Vagina (tissue), 2 donors: ENCODE measurements at regions not wholly inside any gene's neighbourhood (a gene's known extent, or its start where the extent isn't known, plus 50 kb on each side); places are given as distances from the start of the nearest gene placed in this dataset.

Experiments used
- POLR2AphosphoS5 ChIP-seq, 2 donors: sonication (generic); formaldehyde crosslinking; IDR thresholded peaks; one replicate each; pipeline ENCODE4 v1.9.0; 2017; ENCODE audit warnings: antibody characterized with exemption in 2 of 2, mild to moderate bottlenecking in 2 of 2, low read depth in 1 of 2; ENCODE audit not compliant: insufficient read depth in 1 of 2
- TF ChIP-seq, protein P1 (sequence below), 3 experiments: fragments of 450-650 bp in 2 of 3; fragments of 200-600 bp in 1 of 3; sonication (generic) in 1 of 3; IDR thresholded peaks; one replicate each; pipeline ENCODE4 v1.5.1; 2017 to 2019; ENCODE audit warnings: antibody characterized with exemption in 3 of 3, mild to moderate bottlenecking in 2 of 3, moderate library complexity in 2 of 3

DNA sequence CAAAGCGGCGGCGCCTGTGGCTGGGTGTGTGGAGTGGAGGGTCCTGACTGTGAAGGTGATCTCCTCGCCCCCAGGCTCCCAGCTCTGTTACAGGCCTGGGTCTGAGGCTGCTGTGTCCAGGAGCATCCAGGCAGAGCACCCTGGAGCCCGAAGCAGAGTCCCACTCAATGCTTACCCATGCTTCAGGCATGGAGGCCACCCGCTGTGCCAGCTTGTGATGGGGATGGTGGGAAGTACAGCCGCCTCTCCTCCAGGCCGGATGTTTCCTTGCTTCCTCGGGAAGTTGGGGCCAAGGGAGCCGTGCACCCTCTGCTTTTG is 255.9 kb upstream of the IRX1 start:
- TF ChIP-seq, protein P1, sequence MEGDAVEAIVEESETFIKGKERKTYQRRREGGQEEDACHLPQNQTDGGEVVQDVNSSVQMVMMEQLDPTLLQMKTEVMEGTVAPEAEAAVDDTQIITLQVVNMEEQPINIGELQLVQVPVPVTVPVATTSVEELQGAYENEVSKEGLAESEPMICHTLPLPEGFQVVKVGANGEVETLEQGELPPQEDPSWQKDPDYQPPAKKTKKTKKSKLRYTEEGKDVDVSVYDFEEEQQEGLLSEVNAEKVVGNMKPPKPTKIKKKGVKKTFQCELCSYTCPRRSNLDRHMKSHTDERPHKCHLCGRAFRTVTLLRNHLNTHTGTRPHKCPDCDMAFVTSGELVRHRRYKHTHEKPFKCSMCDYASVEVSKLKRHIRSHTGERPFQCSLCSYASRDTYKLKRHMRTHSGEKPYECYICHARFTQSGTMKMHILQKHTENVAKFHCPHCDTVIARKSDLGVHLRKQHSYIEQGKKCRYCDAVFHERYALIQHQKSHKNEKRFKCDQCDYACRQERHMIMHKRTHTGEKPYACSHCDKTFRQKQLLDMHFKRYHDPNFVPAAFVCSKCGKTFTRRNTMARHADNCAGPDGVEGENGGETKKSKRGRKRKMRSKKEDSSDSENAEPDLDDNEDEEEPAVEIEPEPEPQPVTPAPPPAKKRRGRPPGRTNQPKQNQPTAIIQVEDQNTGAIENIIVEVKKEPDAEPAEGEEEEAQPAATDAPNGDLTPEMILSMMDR (IDR thresholded peaks at IDR 0.05) = no peak
- TF ChIP-seq POLR2AphosphoS5 (IDR thresholded peaks at IDR 0.05; ENCODE audit: insufficient read depth in 1 of 2, low read depth in 1 of 2) = no peak
